NCI-H1436 treated with DMSO at 0.1 percent for 48 hours (cell line): ENCODE measurements at regions not wholly inside any gene's neighbourhood (a gene's known extent, or its start where the extent isn't known, plus 50 kb on each side); places are given as distances from the start of the nearest gene placed in this dataset.

Experiments used
- DNase-seq: peaks from one replicate; lab custom pipeline; 2025; lab: John Stamatoyannopoulos, UW

DNA sequence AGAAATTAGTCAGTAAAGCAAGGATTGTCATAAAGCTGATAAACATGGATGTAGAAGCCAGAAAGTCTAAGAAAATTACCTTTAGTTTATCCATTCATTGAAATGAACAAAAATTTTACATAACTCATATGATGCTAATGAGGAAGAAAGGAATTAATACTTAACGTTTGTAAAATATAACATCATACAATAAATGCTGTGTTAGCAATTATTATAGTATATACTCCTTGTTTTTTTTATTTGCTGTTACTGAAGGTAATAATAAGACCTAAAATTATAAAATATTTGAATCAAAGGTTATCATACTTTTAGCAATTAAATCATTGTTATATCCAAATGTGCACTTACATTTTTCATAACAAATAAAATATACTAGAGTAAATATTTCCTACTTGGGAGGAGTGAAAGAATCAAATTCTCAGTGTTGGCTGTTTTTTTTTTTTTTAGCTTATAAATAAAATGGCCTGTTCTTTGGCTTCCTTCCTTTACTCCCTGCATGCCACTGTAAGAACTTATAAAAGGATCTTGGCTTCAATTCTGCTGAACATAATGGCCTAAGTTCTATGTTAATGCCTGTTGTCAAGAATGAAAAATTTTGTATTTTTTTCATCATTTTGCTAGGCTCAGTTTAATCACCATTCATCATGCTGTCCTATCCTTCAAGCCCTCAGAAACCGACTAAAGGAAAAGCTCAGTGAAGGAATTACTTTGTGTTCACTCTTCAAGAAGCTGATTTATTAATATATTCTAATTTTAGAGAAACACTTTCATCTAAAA lies 167.4 kb upstream of the SLITRK1 start:
- DNase-seq: no peak

DNA sequence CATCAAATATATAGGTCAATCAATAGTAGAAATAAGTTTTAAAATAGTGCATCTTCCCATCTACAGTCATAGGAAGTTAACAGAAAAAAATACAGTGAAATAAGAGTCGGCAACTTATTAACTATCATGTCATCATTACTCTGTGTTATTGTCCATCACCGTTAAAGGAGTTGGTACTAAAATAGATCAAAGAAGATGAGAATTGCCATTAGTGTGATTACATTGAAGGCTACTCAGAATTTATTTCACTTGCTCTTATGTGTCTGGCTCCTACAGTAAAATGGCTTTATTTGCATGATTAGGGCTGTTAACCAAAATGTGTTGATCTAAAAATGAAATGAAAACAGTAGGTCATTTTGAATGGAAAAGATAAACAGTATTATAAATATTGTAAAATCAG lies 162.5 kb upstream of the SLITRK1 start:
- DNase-seq: no peak

DNA sequence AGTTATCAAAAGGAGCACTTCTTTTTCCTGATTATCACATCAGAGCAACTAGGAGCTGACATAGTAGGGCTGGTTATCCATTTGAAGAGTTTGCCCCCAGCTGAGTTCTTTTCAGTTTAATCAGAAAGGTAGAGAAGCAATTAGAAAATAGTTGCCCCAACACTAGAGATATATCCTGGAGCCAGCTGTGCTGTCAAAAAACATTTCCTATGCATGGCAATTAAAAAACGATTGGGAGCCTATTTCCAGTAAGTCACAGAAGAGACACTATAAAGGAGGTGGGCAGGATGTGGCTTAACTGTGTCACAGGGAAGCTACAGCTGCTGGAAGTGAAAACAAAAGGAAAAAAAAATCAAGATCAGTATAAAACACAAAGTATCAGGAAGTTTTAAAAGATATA lies 155.7 kb upstream of the SLITRK1 start:
- DNase-seq: no peak

DNA sequence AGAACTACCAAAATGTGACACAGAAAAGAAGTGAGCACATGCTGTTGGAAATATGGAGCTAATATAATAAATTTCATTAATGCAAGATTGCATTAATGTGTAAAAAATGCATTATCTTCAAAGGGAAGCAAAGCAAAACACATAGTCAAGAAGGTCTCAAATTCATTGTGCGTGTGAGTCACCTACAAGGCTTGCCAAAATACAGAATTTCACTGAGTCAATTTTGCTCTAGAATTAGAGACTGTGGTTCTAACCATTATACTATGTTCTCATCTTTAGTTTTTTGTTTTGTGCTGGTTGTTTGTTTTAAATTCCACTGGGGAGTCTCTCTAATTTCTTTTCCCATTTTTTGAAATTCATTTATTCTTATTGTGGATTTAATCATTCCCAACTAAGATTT lies 149.8 kb upstream of the SLITRK1 start:
- DNase-seq: no peak

DNA sequence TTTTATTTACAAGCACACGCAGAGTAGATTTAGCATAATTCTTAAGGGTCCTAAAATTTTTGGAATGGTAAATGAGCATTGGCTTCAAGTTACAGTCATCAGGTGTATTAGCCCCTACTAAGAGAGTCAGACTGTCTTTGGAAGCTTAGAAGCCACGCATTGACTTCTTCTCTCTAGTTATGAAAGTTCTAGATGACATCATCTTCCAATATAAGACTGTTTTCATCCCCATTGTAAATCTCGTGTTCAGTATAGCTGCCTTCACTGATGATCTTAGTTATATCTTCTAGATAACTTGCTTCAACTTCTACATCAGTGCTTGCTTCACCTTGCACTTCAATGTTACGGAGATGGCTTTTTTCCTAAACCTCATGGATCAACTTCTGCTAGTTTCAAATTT lies 148.8 kb upstream of the SLITRK1 start:
- DNase-seq: no peak

DNA sequence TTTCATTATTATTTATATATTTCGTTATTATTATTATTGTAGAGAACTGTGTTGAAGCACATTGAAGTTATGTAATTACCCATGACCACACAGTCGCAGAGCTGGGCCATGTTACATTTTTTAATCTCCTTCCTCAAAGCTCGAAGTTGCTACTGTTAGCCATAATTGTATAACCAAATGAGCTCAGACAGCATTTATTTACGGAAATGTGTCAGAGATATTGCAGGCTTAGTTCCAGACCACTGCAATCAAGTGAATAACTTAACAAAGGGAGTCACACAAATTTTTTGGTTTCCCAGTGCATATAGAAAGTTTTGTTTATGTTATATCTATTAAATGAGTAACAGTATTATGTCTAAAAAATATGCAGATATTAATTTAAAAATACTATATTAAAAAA lies 147.1 kb upstream of the SLITRK1 start:
- no peak for DNase-seq

DNA sequence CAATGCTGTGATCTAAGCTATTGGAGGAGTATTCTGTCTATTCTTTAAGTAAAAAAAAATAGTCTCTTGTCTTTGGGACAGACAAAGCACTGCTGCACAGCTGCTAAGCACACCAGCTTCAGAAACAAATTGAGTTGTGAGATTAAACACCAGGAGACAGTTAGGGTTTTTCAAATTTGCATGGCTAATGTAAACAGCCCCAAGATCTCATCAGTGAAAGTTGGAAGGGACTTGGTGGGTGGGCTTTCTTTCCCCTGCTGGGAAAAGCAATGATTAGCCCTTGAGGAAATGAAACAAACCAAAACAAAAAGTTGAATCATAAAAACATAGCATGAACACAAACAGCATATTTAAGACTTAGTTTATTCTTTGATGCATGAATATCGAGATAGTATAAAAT lies 143.6 kb upstream of the SLITRK1 start:
- no peak for DNase-seq

DNA sequence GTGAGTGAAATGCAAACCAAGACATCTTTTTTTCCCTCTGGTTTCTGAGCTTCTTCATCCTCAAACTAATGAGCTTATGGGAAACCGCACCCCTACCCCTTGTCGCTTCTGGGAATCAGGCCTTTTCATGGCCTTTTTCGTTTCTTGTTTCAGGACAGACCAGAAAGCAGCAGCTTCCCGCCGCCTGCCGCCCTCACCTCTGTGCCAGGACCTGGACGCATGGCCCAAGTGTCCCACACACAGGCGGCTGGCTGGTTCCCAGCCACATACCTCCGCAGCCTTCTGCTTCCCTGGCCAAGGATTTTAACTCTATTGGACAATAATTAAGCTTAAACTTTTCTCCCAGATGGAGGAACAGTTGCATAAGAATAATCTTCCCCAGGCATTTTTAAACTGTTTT lies 114.1 kb upstream of the SLITRK1 start:
- DNase-seq: no peak

DNA sequence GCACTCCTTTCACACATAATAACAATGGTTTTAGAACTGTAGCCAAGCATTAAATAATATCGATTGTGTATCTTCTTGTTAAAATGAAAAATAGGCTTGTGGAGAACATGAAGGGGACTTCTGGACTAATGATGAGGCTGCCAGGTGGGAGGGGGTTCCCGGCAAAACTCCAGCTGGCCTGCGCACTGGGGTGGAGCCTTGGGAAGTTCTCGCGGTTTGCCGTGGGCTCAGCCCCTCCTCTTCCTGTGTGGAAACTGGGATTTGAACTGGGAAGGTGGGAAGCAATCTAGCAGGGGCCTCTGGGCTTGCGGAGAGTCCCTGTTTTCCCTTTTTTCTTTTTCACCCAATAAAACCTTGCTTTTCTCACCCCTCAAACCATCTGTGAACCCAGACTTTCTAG lies 113.7 kb upstream of the SLITRK1 start:
- no peak for DNase-seq

DNA sequence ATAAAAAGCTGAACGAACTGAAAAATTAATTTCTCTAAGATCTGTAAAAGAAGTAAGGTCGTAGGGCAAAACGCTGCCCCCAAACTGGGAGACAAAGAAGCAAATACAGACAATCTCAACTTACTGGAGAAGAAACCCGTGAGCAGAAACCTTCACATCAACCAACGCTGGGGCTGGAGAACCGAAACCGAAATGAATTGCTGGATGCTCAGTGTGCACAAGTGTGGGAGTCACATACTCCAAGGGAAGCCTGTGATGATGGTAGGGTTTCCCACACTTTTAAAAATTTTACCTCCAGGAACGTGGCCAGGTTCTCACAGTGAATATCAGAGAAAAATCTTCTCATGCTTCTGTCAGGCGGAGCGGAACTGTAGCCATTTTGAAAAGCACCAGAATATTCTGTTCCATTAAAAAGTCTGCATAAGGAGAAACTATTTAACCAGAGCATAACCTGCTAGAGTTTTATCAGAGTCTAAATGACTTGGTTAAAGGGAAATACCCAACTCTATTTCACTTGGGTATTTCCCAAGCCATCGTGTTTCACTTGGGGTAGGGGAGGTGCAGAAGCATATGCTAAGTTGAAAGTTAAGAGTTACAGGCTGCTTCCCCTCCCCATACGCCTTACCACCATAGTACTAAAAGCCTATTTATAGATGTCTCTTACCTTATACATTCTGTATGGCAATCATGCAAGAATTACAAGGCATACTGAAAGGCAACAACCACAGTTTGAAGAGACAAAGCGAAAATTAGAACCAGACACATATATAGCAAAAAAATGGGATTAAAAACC lies 110.5 kb upstream of the SLITRK1 start:
- DNase-seq: no peak

DNA sequence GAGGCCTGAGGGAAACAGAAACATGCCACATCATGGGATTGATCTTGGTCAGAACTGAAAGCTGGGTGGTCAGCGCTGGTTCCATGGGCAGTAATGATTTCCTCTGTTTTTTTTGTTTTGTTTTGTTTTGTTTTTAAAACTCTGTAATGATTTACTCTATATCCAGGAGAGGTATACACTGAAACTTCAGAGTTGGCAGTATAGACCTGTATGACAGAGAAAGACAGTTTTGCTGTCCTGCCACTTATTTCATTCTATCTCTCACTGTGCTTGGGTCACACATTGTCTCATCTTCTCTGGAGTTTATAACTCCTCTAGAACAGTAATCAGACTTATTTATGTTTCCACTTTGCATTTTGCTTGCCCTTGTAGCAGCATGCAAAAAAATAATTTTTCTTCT lies 105.1 kb upstream of the SLITRK1 start:
- no peak for DNase-seq

DNA sequence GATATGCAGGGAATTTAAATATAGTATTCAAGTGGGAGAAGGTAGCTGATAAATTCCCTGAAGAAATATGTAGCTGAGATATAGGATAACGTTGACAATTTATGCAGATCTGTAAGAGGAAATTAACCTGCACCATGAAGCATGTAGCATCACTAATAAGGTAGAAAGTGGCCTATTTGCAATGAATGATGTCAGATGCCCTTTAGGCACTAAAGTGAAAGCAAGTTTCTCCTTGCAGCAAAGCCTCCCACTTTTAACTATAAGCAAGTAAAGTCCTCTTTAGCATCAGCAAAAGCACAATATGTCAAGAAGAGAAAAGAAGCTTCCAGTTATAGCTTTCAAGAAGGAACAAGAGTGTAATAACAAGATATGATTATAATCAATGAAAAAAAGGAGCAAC lies 102.5 kb upstream of the SLITRK1 start:
- no peak for DNase-seq

DNA sequence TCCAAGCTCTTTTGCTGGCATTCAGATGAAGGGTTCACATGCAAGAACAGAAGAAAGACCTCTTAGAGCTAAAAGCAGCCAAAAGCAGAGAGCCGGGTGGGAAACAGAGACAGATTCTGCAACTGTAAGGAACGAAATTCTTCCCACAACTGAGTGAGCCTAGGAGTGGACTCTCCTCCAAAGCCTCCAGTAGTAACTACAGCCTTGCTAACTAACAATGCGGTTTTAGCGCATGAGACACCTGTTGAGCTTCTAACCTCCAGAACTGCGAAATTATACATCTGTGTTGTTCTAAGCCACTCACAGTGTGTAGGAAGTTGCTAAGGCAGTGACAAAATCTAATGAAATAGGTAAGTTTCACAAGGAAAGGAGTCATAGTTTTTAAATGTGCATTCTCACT lies 98.1 kb upstream of the SLITRK1 start:
- DNase-seq: no peak

DNA sequence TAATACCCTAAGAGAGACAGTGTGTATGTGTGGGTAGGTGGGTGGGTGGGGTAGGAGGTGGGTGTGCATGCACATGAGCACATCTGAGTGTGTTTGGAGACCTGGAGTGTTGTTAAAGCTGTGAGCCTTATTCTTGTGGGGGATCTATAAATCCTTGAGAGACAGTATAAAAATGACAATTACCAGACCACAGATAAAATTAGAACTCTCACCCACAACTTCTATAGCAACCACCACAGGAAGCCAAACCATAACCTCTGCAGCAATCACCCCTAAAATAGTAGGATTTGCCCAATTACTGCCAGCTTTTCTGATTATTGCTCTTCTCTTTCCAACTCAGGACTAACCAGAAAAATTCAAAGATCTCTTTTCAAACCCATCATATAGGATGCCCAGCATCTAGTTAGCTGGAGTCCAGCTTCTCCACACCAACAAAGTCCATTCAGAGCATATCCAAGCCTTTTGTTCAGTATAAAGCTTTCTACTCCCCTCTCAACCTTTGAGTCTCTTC lies 93.4 kb upstream of the SLITRK1 start:
- DNase-seq: no peak

DNA sequence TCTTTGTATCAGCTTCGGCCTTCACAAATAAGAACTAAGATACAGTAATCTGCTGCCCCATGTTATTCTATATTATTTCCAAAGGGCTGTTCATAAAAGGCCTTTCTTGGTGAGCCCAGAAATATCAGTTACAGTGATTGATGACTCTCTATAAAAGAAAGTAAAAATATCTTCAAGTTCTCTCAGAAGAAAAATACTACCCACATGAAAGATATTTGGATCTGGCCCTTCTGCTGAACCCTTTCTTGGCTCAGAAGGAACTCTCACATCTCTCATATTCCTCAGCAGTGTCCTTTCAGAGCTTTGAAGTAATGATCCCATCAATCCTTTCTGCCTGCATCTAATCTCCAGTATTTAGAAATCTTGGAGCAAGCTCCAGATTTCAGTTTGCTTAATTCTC lies 76.3 kb upstream of the SLITRK1 start:
- DNase-seq: no peak

DNA sequence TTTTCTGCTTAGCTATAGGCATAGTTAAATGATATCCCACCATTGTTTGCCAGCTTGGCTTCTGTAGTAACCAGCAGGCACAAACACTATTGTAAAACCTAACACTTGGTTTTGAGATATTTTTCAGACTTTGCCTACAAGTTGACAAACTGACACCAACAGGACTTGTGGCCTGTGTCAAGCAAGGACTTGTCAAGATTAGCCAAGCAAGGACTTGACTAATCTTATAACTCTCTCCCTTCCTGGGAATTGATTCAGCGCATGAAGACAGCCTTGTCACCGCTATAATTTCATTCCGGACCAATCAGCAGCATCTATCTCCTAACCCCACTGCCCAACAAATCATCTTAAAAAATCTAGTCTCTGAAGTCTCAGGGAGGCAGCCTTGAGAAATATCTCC lies 72.7 kb upstream of the SLITRK1 start:
- DNase-seq: no peak

DNA sequence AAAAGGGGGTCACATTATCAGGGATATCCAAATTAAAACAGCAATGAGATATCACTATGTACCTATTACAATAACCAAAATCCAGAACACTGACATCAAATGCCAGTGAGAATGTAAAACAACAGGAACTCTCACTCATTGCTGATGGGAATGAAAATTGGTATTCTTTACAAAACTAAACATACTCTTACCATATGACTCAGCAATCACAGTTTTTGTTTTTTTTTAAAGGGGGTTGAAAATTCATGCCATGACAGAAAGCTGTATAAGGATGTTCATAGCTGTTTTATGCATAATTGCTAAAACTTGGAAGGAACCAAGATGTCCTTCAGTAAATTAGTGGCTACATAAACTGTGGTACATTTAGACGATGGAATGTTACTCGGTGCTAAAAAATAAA lies 71.6 kb upstream of the SLITRK1 start:
- no peak for DNase-seq

DNA sequence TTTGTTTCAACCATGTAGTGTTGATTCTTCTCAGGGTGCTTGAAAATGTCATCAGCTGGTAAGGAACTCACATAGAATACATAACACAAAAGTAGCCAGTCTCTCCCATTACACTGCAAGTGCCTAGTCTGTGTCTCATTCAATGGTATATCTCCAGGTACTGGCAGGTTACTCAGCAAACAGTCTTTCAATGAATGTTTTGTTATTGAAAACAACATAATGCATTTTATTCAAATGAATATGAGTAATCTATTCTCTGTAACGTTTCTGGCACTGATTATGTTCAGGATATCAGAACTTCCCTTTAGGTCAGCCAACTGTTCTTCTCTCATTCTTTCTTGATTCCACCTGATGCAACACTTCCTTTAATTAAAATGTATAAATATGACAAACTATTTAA lies 68.0 kb upstream of the SLITRK1 start:
- no peak for DNase-seq

DNA sequence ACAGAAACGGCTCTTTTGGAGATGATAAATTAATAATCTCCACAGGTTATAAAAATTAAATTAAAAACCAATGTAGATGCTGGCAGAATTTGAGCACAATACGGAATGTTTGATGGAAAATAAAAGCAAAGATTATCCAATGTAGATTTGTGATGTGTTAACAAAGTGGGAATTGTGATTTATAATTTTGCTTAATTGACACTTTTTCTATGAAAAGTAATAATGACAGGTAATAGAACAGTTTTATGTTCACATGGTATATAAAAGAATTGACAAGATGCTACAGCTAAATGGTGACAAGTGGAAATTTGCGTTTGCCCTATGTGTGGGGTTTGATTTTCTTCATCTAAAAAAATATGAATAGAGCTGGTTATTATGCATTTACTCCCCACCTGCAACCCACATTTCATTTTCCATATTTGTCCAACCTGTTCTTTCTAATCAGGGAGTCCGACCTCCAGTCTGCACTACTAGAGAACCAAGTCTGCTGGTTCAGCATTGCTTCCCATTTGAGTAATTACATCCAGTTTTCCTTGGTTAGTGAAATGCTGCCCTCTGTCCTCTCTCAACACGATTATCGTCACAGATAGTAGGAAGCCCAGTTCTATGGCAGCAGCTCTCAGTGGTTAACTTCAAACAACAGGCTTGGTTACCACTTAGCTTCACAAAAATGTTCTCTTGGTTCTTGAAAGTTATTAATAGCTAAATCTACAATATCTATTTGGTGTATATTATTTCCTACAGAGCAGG lies 61.4 kb upstream of the SLITRK1 start:
- DNase-seq: no peak

DNA sequence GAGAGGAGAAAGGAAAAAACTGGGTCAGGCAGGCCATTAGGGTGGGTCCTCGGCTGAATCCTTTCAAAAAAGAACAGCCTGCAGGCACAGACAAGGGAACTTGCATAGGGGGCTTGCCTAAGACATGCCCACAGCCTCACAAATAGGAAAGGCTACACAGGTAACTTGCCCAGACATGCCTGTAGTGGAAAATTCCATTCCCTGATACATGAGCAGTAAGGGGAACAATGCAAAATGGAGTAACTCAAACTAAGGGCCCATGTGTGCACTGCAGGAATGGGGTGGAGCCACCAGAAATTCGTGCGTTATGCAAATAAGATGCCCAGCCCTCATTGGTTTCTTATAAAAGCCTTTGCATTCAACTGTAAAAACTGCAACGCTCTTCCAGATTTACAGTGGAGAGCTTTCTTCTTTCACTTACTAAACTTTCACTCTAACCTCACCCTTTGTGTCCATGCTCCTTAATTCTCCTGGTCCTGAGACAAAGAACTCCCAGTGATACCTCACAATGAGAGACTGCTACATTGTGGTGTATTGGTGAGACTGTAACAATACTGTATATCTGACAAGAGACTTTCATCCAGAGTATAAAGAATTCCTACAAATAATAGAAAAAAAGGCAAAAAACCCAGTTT lies 59.5 kb upstream of the SLITRK1 start:
- DNase-seq: no peak

DNA sequence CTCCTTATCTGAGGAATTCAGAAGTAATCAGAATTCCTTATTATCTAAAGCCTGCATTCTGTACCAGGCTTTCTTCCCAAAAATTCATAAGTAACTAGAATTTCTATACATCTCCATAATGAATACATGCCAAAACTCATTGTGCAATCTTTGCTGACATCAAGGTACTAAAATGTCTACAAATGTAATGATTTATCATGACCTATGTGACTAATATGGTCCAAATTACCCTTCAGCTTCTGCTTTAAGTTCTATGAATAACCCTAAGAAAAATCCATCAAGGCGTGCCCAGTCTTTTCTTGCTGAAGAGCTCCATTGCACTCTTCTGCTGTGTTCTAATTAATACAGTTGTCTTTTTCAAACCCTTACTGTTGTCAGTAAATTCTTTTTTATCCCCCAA lies 58.5 kb upstream of the SLITRK1 start:
- no peak for DNase-seq

DNA sequence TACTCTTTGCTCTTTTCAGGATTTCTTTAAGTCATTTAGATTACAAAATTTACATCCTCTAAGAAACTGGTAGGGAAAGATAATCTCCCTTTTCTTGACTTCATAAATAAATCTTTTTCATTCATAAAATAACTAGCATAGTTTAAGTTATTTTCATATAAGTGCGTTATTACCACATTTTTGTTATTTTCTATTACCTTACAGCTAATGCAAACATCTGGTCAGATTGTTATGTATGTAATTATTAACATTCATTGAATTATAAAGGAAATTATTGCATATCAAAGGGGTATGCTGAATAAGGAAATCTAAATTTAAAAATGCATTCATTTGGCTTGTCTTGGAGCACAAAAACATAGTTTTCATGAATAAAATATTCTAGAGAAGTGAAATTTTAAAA lies 55.3 kb upstream of the SLITRK1 start:
- DNase-seq: no peak
